K562 (cell line): ENCODE measurements at regions not wholly inside any gene's neighbourhood (a gene's known extent, or its start where the extent isn't known, plus 50 kb on each side); places are given as distances from the start of the nearest gene placed in this dataset.

Source experiments
- ATAC-seq: fragments of 200-7000 bp; cut with Tn5 transposase; 3 replicates; pipeline ENCODE4 v1.9.1; 2020; ENCODE audit warnings: moderate library complexity
- BruUV-seq: library from RNA; stranded (reverse); fragments of 400-500 nt; replicated peaks from 2 replicates; lab custom pipeline; 2021; lab: Mats Ljungman, UMichigan
- CTCF ChIA-PET: fragments of 300-600 bp; formaldehyde crosslinking; extraction: SDS; loops from one replicate; lab custom pipeline; 2021; ENCODE audit warnings: low intra/inter-chr PET ratio; lab: Yijun Ruan, JAX
- POLR2A ChIA-PET: fragments of 300-600, 350-650 bp; sonication (Branson Sonifier 250); formaldehyde crosslinking; extraction: SDS; loops from one replicate; lab custom pipeline; 2021; ENCODE audit warnings: antibody characterized with exemption, inconsistent platforms; lab: Yijun Ruan, JAX
- DNase-seq, 4 experiments: peaks; one replicate each; pipeline versions ENCODE4 v3.0.0 to v3.0.0-alpha.2; 2011 to 2018; ENCODE audit warnings: low spot score in 3 of 4, mixed read lengths in 3 of 4; ENCODE audit errors: extremely low read depth in 1 of 4
- FAIRE-seq: peaks from 2 replicates; lab custom pipeline; 2011; peaks lifted over from hg19 to GRCh38; lab: Jason Lieb, UNC
- H2AFZ ChIP-seq: 2 replicates; pipeline ENCODE4 v1.6.0; 2011; ENCODE audit warnings: low read depth, low read length, control low read depth, inconsistent platforms
- H3K27ac ChIP-seq: fragments of 200-600 bp; 3 replicates; pipeline ENCODE4 v1.8.0; 2011; ENCODE audit warnings: low read depth, mild to moderate bottlenecking, control low read depth, inconsistent platforms, low read length, moderate library complexity, mixed read lengths; ENCODE audit errors: extremely low read depth
- H3K27me3 ChIP-seq, 2 experiments: fragments of 300-600 bp in 1 of 2; 2 replicates in 1 of 2; 3 replicates in 1 of 2; pipeline versions ENCODE4 v1.6.0 to v1.8.0; 2011; ENCODE audit warnings: inconsistent platforms in 2 of 2, low read length in 2 of 2, mild to moderate bottlenecking in 1 of 2, mixed read lengths in 1 of 2, moderate library complexity in 1 of 2; ENCODE audit not compliant: control insufficient read depth in 2 of 2, insufficient read depth in 2 of 2
- H3K36me3 ChIP-seq: fragments of 300-600 bp; 3 replicates; pipeline ENCODE4 v1.8.0; 2011; ENCODE audit warnings: mild to moderate bottlenecking, low read length, inconsistent platforms; ENCODE audit not compliant: control insufficient read depth, insufficient read depth
- H3K4me1 ChIP-seq, 2 experiments: fragments of 200-600 bp in 1 of 2; replicated peaks in 1 of 2; 2 replicates in 1 of 2; 3 replicates in 1 of 2; pipeline versions ENCODE4 v1.5.1 to v1.8.0; 2011; ENCODE audit warnings: inconsistent platforms in 2 of 2, low read length in 2 of 2, mild to moderate bottlenecking in 1 of 2, mixed read lengths in 1 of 2, moderate library complexity in 1 of 2; ENCODE audit not compliant: control insufficient read depth in 2 of 2, insufficient read depth in 2 of 2
- H3K4me2 ChIP-seq: 2 replicates; pipeline ENCODE4 v1.6.1; 2011; ENCODE audit warnings: low read length, control low read depth, inconsistent platforms, mixed read lengths; ENCODE audit not compliant: insufficient read depth
- H3K4me3 ChIP-seq: fragments of 200-600 bp; sonication (generic), shearing (Covaris generic); 2 replicates; pipeline ENCODE4 v1.5.1; 2016; ENCODE audit warnings: control low read depth, inconsistent platforms
- H3K79me2 ChIP-seq: fragments of 200-600 bp; 3 replicates; pipeline ENCODE4 v1.8.0; 2011; ENCODE audit warnings: low read length, inconsistent platforms; ENCODE audit not compliant: control insufficient read depth, insufficient read depth
- H3K9ac ChIP-seq, 2 experiments: 2 replicates each; pipeline versions ENCODE4 v1.6.0 to v1.6.1; 2011; ENCODE audit warnings: low read depth in 2 of 2, low read length in 2 of 2, control low read depth in 1 of 2, inconsistent platforms in 1 of 2, mild to moderate bottlenecking in 1 of 2, mixed read lengths in 1 of 2; ENCODE audit not compliant: insufficient read depth in 1 of 2
- H3K9me1 ChIP-seq: one replicate; pipeline ENCODE4 v1.6.0; 2011; ENCODE audit warnings: inconsistent platforms, mild to moderate bottlenecking, low read length, moderate library complexity; ENCODE audit not compliant: control insufficient read depth, insufficient read depth
- H3K9me3 ChIP-seq: replicated peaks from 2 replicates; pipeline ENCODE4 v1.5.1; 2011; ENCODE audit warnings: low read depth, low read length, inconsistent platforms; ENCODE audit not compliant: control insufficient read depth, insufficient read depth
- H4K20me1 ChIP-seq: replicated peaks from 2 replicates; pipeline ENCODE4 v1.6.1; 2011; ENCODE audit warnings: low read length, inconsistent platforms, mixed read lengths; ENCODE audit not compliant: control insufficient read depth, insufficient read depth
- CBX3 ChIP-seq, 2 experiments: IDR thresholded peaks; 1 replicate in 1 of 2; 2 replicates in 1 of 2; pipeline ENCODE4 v1.6.1; 2012; ENCODE audit warnings: inconsistent platforms in 2 of 2, low read length in 2 of 2, borderline replicate concordance in 1 of 2, control low read depth in 1 of 2
- ESRRB ChIP-seq: fragments of 250-450 bp; sonication (Bioruptor Pico); IDR thresholded peaks from 2 replicates; pipeline ENCODE4 v1.5.0; 2020; ENCODE audit warnings: mild to moderate bottlenecking, moderate library complexity, borderline replicate concordance
- EZH2 ChIP-seq: IDR thresholded peaks from 2 replicates; pipeline ENCODE4 v1.6.1; 2012; ENCODE audit warnings: low read depth, mild to moderate bottlenecking, inconsistent platforms, low read length, borderline replicate concordance
- HLTF ChIP-seq: fragments of 450-650 bp; IDR thresholded peaks from 2 replicates; pipeline ENCODE4 v1.6.1; 2016
- NBN ChIP-seq: fragments of 450-650 bp; IDR thresholded peaks from 2 replicates; pipeline ENCODE4 v1.6.1; 2016; ENCODE audit warnings: low read depth, mild to moderate bottlenecking
- PTRF ChIP-seq: fragments of 450-650 bp; IDR thresholded peaks from 2 replicates; pipeline ENCODE4 v1.6.1; 2016; ENCODE audit warnings: mild to moderate bottlenecking, missing genetic modification characterization, missing compliant biosample characterization
- STAT6 ChIP-seq: sonication (generic); formaldehyde crosslinking; IDR thresholded peaks from 2 replicates; pipeline ENCODE4 v1.8.1; 2023; ENCODE audit warnings: mild to moderate bottlenecking, missing genetic modification reagents
- ZFP30 ChIP-seq: fragments of 250-450 bp; sonication (Bioruptor Pico); IDR thresholded peaks from 2 replicates; pipeline ENCODE4 v1.8.0; 2022; ENCODE audit warnings: moderate library complexity, mild to moderate bottlenecking, inconsistent platforms, borderline replicate concordance
- ZMIZ1 ChIP-seq, 2 experiments: fragments of 150-350 bp in 1 of 2; IDR thresholded peaks; 2 replicates each; pipeline ENCODE4 v1.6.1; 2012 to 2016; ENCODE audit warnings: low read depth in 2 of 2, low read length in 2 of 2, mild to moderate bottlenecking in 1 of 2, moderate library complexity in 1 of 2
- WGBS: fragments of 100-300 bp; shearing (Covaris generic); methylation state at CpG from one replicate; pipeline ENCODE4 v1.1.6; 2016; ENCODE audit warnings: low coverage, mixed read lengths; ENCODE audit not compliant: insufficient coverage; ENCODE audit errors: missing lambda C conversion rate; 5-methylcytosine and 5-hydroxymethylcytosine counted together
- in situ Hi-C: fragments of 300-500 bp; cut with MboI; formaldehyde crosslinking; loops from 4 replicates; pipeline ENCODE4 v1.15.0; 2018; ENCODE audit warnings: inconsistent platforms, mixed read lengths
- intact Hi-C: fragments of 100-400 bp; cut with micrococcal nuclease; formaldehyde crosslinking; loops from 2 replicates; pipeline ENCODE4 v1.14.2; 2022

- no peak overlapping the region for H3K4me2 ChIP-seq
- no peaks in the 10 kb centered on the region for H3K9me1 ChIP-seq
- FAIRE-seq, result no peak
- in situ Hi-C loops, result no loop called here
- no peaks in the 10 kb centered on the region for H3K36me3 ChIP-seq
- intact Hi-C loops, result no loop called here
- DNase-seq, result no peak
- POLR2A ChIA-PET, result no interaction called here
- H3K4me3 ChIP-seq, result no peak overlapping the region
- TF ChIP-seq PTRF (tag), result no peak
- TF ChIP-seq ZFP30 (CRISPR knock-in tag), result no peak
- no peak for TF ChIP-seq CBX3 (IDR thresholded peaks at IDR 0.05; ENCODE audit: borderline replicate concordance in 1 of 2, low read length in 2 of 2)
- no peak for TF ChIP-seq STAT6
- no peak for TF ChIP-seq NBN
- no peak for TF ChIP-seq EZH2
- TF ChIP-seq ESRRB, result no peak
- TF ChIP-seq HLTF, result no peak
- TF ChIP-seq ZMIZ1 (IDR thresholded peaks at IDR 0.05; ENCODE audit: low read depth in 2 of 2, low read length in 2 of 2), result no peak
- TF ChIP-seq, all 486 proteins: peak for 0
- Histone ChIP-seq H3K79me2 (no peaks in the 10 kb centered on the region), H2AFZ (no peak overlapping the region), H3K9me3 (no peaks in the 10 kb centered on the region), H3K9ac (no peak overlapping the region), H3K27me3 (peaks cover 0 to 9% of the 10 kb centered on the region in 2 experiments; a peak in 2 of 5 replicates), H3K4me1 (no peaks in the 10 kb centered on the region), H3K27ac (no peak overlapping the region), H4K20me1 (no peaks in the 10 kb centered on the region)
- no peak for ATAC-seq
- WGBS, result under 1% methylated on average over 10 of the region's 10 CpGs
- CTCF ChIA-PET, result no interaction called here
- no TSS peak for BruUV-seq
Observed at GRCh38 chr22:48513929-48514328, 1313.7 kb downstream of the BRD1 start.
